HEK293T (cell line): ENCODE measurements at regions not wholly inside any gene's neighbourhood (a gene's known extent, or its start where the extent isn't known, plus 50 kb on each side); places are given as distances from the start of the nearest gene placed in this dataset.

Experiments
- SP1 ChIP-seq: fragments of 450-650 bp; IDR thresholded peaks from 2 replicates; pipeline ENCODE4 v1.6.1; 2017
- TARDBP ChIP-seq: fragments of 450-650 bp; IDR thresholded peaks from 2 replicates; pipeline ENCODE4 v1.6.1; 2016

- TF ChIP-seq TARDBP (no peak), SP1 (no peak)
These were observed 1376.5 kb upstream of the ADGRL2 start for GRCh38 chr1:80424249-80424648.
